Kidney epithelial cell (primary cell): ENCODE measurements at regions not wholly inside any gene's neighbourhood (a gene's known extent, or its start where the extent isn't known, plus 50 kb on each side); places are given as distances from the start of the nearest gene placed in this dataset.

ENCODE experiments used
- DNase-seq: peaks from one replicate; pipeline ENCODE4 v3.0.0-alpha.2; 2010; ENCODE audit warnings: low read depth
- H3K27me3 ChIP-seq: 2 replicates; pipeline ENCODE4 v1.6.0; 2011; ENCODE audit warnings: low read length; ENCODE audit not compliant: control insufficient read depth, insufficient read depth
- H3K36me3 ChIP-seq: 2 replicates; pipeline ENCODE4 v1.5.1; 2011; ENCODE audit warnings: low read length; ENCODE audit not compliant: control insufficient read depth, insufficient read depth
- H3K4me3 ChIP-seq: 2 replicates; pipeline ENCODE4 v1.5.1; 2011; ENCODE audit warnings: low read depth, mild to moderate bottlenecking, control low read depth, low read length
- CTCF ChIP-seq: IDR thresholded peaks from 2 replicates; pipeline ENCODE4 v1.5.1; 2011; ENCODE audit warnings: mild to moderate bottlenecking, moderate library complexity, low read length, control low read depth, inconsistent platforms; ENCODE audit not compliant: insufficient read depth, poor library complexity, severe bottlenecking

DNA sequence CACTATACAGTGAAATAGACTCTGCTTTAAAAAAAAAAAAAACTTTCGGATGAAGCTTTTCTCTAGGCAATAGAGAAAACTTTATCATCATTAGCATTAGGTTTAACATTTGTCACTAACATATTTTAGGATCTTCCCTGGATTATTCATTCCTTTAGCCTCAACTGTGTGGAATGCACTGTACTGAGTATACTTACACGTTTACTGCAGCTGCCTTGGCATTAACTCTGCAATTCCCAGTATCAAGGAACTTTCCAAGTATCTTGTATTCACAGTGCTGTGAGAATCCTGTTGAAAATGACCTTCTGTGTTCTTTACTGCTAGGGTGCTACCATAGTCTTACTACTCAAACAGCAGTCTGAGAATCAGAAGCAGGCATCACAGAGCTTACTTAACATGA lies 328.2 kb upstream of the COL3A1 start:
- Histone ChIP-seq H3K27me3 (no peaks in the 10 kb centered on the region), H3K36me3 (no peaks in the 10 kb centered on the region), H3K4me3 (no peak overlapping the region)
- DNase-seq: no peak
- no peak for TF ChIP-seq CTCF

DNA sequence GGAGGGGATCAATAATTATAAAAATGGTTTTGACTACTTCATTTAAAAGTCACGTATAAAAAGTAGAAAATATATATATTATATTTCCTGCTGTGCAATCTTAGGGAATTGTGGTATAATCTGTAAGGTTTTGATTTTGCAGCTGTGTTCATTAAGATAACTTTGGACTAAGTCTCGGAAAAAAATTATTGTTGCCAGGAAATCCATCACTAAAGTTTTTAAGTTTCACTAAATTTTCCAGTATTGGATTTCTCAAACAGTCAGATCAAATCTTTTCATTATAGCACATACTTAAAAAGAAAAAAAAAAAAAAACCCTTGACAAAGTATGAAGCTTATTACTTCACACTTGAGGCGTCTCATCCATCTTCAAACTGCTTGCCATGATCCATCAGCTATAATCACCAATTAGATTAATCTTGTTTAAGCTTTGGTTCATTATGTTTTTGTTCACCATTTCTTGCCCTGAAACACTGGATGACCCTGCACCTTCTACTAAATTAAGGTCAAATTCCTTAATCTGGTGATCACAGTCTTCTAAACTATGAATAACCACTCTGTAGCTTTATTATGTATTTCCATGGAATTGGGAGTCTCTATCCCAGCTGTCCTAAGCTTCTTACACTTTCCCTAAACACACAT lies 326.6 kb upstream of the COL3A1 start:
- TF ChIP-seq CTCF: no peak
- H3K4me3 ChIP-seq: no peak overlapping the region
- no peaks in the 10 kb centered on the region for H3K36me3 ChIP-seq
- H3K27me3 ChIP-seq: no peaks in the 10 kb centered on the region
- no peak for DNase-seq

DNA sequence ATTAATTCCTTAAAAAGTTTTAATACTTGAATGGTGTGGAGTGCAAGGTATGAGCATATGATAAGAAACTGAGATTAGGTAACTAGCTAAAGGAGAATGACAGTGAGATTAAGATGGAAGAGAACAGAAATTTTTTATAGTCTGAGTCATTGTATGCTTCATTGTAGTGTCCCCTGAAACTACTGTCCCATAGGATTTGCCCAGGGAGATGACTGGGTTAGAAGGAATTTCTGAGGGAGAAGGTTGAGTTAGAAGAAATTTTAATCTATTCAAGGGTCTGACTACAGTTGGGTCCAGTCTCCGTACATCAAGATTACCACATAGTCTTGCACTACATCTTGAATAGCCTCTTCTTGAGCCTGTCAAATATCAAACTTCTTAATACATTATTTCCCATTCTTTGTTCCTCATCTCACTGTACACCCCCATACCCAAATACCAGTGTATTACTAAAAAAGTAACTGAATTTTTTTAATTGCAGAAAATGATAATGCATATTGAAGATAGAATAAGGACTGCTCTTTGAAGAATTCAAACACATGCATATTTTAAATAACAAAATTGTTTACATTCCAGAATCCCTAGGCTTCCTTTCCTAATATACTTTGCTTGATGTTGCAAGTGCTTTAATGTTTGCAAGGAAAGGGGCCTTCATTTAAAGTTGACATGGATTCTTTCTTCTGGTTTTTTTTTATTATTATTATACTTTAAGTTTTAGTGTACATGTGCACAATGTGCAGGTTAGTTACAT lies 314.3 kb upstream of the COL3A1 start:
- Histone ChIP-seq H3K4me3 (no peak overlapping the region), H3K36me3 (no peaks in the 10 kb centered on the region), H3K27me3 (no peaks in the 10 kb centered on the region)
- DNase-seq: no peak
- TF ChIP-seq CTCF: no peak

DNA sequence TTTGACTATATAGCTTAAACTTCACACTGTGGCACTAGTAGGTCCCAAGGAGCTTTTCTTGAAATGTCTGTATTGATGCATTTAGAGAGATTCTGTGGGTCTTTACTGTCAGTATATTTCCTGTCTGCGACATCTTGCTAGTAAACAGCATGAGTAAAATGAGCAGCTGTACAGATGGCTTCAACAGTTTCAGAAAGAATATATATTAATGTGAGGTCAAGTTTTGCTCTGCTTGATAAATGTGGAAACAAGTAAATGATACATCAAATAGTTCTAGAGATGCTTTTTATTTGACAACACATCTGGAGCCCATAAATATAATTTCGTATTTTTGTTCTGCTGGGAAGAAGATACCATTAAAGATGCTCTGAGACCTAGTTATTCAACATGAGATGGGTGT lies 310.9 kb upstream of the COL3A1 start:
- H3K27me3 ChIP-seq: no peaks in the 10 kb centered on the region
- H3K4me3 ChIP-seq: no peak overlapping the region
- DNase-seq: no peak
- no peak for TF ChIP-seq CTCF
- H3K36me3 ChIP-seq: no peaks in the 10 kb centered on the region

- no peak for DNase-seq
- no peaks in the 10 kb centered on the region for H3K27me3 ChIP-seq
- TF ChIP-seq CTCF: no peak
- H3K36me3 ChIP-seq: no peaks in the 10 kb centered on the region
- no peak overlapping the region for H3K4me3 ChIP-seq
Measured at GRCh38 chr2:188664416-188664815, 309.8 kb upstream of the COL3A1 start.

DNA sequence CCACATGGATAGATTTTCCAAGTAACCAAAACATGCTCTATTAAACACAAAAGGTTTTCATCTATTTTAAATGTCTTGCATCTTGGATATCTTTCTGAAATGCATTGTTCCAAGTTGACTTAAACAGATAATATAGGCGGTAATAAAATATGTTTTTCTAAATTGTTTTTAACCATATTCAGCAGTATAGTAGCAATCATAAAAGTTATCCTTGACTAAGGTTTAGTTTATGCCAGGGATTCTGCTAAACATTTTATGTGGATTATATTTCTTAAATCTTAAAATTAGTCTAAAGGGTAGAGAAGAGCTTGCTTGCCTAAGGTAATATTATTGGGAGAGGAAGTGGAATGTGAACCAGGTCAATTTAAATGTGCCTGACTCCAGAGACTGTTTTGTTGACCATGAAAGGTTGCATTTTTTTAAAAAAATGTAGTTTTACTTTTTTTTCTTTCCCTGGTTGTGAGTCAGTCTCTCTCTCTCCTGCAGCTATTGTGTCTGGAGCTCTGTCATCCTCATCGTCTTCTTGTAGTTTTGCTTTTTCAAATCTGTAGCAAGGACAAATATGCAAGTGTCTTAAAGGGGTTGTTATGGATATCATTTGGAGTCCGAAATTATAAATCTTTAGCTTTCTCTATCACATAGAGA lies 309.1 kb upstream of the COL3A1 start:
- H3K4me3 ChIP-seq: no peak overlapping the region
- H3K27me3 ChIP-seq: no peaks in the 10 kb centered on the region
- no peak for TF ChIP-seq CTCF
- DNase-seq: no peak
- H3K36me3 ChIP-seq: no peaks in the 10 kb centered on the region
